ENCODE measurements at regions not wholly inside any gene's neighbourhood (a gene's known extent, or its start where the extent isn't known, plus 50 kb on each side); places are given as distances from the start of the nearest gene placed in this dataset.

- Histone ChIP-seq H4K20me1 (ENCODE audit: low read depth, low read length) (no peaks in the 10 kb centered on the region), H3K9me3 (ENCODE audit: insufficient read depth, low read length) (no peaks in the 10 kb centered on the region), H3K79me2 (ENCODE audit: insufficient read depth, low read length) (no peaks in the 10 kb centered on the region), H3K9me2 (replicated peaks; ENCODE audit: insufficient read depth, low read length) (no peaks in the 10 kb centered on the region), H3K4me2 (ENCODE audit: low read depth, low read length, poor library complexity, severe bottlenecking) (no peak overlapping the region), H3F3A (ENCODE audit: insufficient read depth) (no peaks in the 10 kb centered on the region), H3K4me3 (ENCODE audit: insufficient read depth, low read length, poor library complexity, severe bottlenecking) (no peak overlapping the region), H2AFZ (ENCODE audit: low read depth, low read length, severe bottlenecking) (no peak overlapping the region), H3K36me3 (ENCODE audit: low read length) (no peaks in the 10 kb centered on the region), H3K27me3 (ENCODE audit: low read length) (no peaks in the 10 kb centered on the region), H3K9ac (ENCODE audit: low read length) (no peak overlapping the region), H3K27ac (ENCODE audit: low read depth, low read length) (no peak overlapping the region)
- TF ChIP-seq EZH2phosphoT487 (conservative IDR thresholded peaks at IDR 0.05; ENCODE audit: low read length) = no peak
- TF ChIP-seq, protein P1, sequence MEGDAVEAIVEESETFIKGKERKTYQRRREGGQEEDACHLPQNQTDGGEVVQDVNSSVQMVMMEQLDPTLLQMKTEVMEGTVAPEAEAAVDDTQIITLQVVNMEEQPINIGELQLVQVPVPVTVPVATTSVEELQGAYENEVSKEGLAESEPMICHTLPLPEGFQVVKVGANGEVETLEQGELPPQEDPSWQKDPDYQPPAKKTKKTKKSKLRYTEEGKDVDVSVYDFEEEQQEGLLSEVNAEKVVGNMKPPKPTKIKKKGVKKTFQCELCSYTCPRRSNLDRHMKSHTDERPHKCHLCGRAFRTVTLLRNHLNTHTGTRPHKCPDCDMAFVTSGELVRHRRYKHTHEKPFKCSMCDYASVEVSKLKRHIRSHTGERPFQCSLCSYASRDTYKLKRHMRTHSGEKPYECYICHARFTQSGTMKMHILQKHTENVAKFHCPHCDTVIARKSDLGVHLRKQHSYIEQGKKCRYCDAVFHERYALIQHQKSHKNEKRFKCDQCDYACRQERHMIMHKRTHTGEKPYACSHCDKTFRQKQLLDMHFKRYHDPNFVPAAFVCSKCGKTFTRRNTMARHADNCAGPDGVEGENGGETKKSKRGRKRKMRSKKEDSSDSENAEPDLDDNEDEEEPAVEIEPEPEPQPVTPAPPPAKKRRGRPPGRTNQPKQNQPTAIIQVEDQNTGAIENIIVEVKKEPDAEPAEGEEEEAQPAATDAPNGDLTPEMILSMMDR (IDR thresholded peaks at IDR 0.05; ENCODE audit: insufficient read depth, low read length, poor library complexity, severe bottlenecking) = no peak
Measured at GRCh38 chr17:79221597-79221996, 147.0 kb downstream of the ENGASE start.

DNA sequence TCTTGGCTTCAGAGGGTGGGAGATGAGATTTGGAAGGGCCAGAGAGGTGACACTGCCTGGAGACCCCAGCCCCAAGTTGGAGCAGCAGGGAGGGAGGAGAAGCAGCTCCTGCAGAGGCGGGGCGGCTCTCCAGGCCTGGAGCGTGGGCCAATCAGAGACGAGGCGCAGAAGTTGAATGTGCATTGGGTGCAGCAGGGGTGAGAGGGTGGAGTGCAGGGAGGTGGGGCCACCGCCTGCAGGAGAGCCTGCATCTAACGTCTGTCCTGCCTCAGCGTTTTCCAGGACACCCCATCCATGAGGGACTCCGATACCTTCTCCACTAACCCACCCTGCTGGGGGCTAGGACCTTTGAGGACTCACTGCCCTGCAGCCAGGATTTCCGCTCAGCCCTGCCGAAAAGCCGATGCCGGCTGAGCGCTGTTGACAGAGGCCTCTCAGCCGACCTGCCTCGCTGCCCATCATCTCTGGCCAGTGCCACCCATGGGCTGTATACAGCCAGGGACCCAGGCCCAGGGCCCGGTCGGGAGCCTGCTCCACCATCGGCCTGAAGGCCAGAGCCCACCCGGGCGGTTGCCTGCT, 146.2 kb downstream of the ENGASE start:
- no peaks in the 10 kb centered on the region for H3K27me3 ChIP-seq (ENCODE audit: low read length)
- no peaks in the 10 kb centered on the region for H3K36me3 ChIP-seq (ENCODE audit: low read length)
- no peaks in the 10 kb centered on the region for H3K9me2 ChIP-seq (replicated peaks; ENCODE audit: insufficient read depth, low read length)
- no peaks in the 10 kb centered on the region for H3K79me2 ChIP-seq (ENCODE audit: insufficient read depth, low read length)
- H3K9me3 ChIP-seq (ENCODE audit: insufficient read depth, low read length) = no peaks in the 10 kb centered on the region
- no peak overlapping the region for H3K4me3 ChIP-seq (ENCODE audit: insufficient read depth, low read length, poor library complexity, severe bottlenecking)
- TF ChIP-seq, protein P1 (IDR thresholded peaks at IDR 0.05; ENCODE audit: insufficient read depth, low read length, poor library complexity, severe bottlenecking) = no peak
- no peak for TF ChIP-seq EZH2phosphoT487 (conservative IDR thresholded peaks at IDR 0.05; ENCODE audit: low read length)
- H3K9ac ChIP-seq (ENCODE audit: low read length) = no peak overlapping the region
- no peak overlapping the region for H3K4me2 ChIP-seq (ENCODE audit: low read depth, low read length, poor library complexity, severe bottlenecking)
- H3K27ac ChIP-seq (ENCODE audit: low read depth, low read length) = no peak overlapping the region
- no peaks in the 10 kb centered on the region for H4K20me1 ChIP-seq (ENCODE audit: low read depth, low read length)
- H3F3A ChIP-seq (ENCODE audit: insufficient read depth) = no peaks in the 10 kb centered on the region
- no peak overlapping the region for H2AFZ ChIP-seq (ENCODE audit: low read depth, low read length, severe bottlenecking)

- TF ChIP-seq, protein P1 (IDR thresholded peaks at IDR 0.05; ENCODE audit: insufficient read depth, low read length, poor library complexity, severe bottlenecking) = no peak
- TF ChIP-seq EZH2phosphoT487 (conservative IDR thresholded peaks at IDR 0.05; ENCODE audit: low read length) = no peak
- H3K27me3 ChIP-seq (ENCODE audit: low read length) = no peaks in the 10 kb centered on the region
- no peak overlapping the region for H3K27ac ChIP-seq (ENCODE audit: low read depth, low read length)
- H3K9me3 ChIP-seq (ENCODE audit: insufficient read depth, low read length) = no peaks in the 10 kb centered on the region
- H3K9ac ChIP-seq (ENCODE audit: low read length) = no peak overlapping the region
- no peak overlapping the region for H3K4me3 ChIP-seq (ENCODE audit: insufficient read depth, low read length, poor library complexity, severe bottlenecking)
- H3F3A ChIP-seq (ENCODE audit: insufficient read depth) = no peaks in the 10 kb centered on the region
- no peaks in the 10 kb centered on the region for H3K36me3 ChIP-seq (ENCODE audit: low read length)
- H3K4me2 ChIP-seq (ENCODE audit: low read depth, low read length, poor library complexity, severe bottlenecking) = no peak overlapping the region
- H2AFZ ChIP-seq (ENCODE audit: low read depth, low read length, severe bottlenecking) = no peak overlapping the region
- H3K9me2 ChIP-seq (replicated peaks; ENCODE audit: insufficient read depth, low read length) = no peaks in the 10 kb centered on the region
- H3K79me2 ChIP-seq (ENCODE audit: insufficient read depth, low read length) = no peaks in the 10 kb centered on the region
- H4K20me1 ChIP-seq (ENCODE audit: low read depth, low read length) = no peaks in the 10 kb centered on the region
Measured at GRCh38 chr17:79220201-79220712, 145.6 kb downstream of the ENGASE start.

Data from SU-DHL-6 (cell line).